Inflammatory macrophage treated with lipopolysaccharide for 1 hour (primary cell): ENCODE measurements at regions not wholly inside any gene's neighbourhood (a gene's known extent, or its start where the extent isn't known, plus 50 kb on each side); places are given as distances from the start of the nearest gene placed in this dataset.
A peak's percentile ranks its signal among the peaks of the same experiment; 100 is the strongest.
"Not testable (repeated sequence)": the region's sequence is repeated elsewhere in the genome, so short reads cannot be mapped to it uniquely, and the experiment has no call there.

Experiments
- DNase-seq, 2 donors: peaks; one replicate each; pipeline ENCODE4 v3.0.0-alpha.2; 2020 to 2022

DNA sequence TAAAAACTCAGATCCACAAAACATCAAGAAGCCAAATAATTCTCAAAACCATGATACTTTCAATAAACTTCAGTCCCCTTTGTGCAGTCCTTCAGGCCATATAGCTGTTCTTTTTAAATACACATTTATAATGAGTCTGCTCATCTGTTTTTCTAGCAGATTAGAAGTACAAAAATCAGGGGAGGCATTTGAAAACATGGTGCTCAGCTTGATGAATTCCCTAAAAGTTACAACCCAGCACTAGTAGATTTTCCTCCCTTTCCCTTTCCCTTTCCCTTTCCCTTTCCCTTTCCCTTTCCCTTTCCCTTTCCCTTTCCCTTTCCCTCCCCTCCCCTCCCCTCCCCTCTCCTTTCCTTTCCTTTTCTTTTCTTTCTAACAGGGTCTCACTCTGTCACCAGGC, 884.6 kb upstream of the AMELY start:
- no peak for DNase-seq

DNA sequence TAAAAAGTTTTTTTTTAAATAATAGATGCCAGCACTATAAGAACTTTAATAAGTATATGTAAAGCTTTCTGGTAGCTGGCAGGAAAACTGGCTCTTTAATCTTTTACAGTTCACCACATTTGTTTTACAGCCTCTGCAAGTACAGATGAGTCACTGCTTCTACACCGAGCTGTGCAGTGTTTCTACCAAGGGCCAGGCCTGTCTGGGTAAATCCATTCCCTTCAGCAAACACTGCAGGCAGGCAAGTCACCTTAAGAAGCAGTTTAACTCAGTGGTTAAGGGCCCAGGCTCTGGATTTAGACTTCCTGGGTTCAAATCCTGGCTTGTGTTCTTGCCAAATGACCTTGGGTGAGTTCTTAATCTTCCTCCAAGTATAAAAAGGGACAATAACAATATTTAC, 882.9 kb upstream of the AMELY start:
- DNase-seq: no peak

DNA sequence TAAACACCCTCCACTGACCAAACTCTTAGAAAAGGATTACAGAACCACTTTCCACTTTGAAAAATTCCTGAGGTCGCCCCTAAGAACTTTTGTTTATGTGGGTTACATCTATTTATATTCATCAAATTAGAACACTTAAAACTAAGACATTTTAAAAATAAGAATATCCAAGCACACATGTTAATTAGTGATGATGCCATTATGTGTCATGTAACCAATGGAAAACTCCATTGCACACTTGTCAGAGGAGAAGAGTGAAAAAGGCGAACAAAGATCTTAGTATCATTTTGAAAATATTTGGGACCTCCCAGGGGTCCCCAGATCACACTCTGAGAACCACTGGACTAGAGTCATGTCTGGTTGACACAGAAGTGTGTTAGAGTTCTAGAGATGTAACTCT, 882.4 kb upstream of the AMELY start:
- DNase-seq: no peak

DNA sequence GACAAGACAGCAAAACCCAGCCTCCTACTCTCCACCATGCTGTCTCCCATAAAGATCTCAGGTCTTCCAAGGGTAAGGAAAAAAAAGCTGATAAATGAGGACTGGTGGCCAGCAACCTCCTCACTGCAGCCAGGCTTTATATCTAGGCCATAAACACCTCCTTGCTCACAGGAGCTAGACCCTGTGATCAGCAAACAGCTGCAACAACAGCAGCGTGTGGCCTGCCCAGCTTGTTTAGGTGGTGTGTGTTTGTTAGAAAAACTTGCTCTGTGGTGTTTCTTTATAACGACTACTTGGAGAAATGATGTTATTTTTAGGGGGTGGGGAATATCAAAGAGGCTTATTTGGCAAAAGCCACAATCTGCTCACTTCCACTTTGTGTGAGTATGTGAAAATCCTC, 880.9 kb upstream of the AMELY start:
- DNase-seq: no peak

DNA sequence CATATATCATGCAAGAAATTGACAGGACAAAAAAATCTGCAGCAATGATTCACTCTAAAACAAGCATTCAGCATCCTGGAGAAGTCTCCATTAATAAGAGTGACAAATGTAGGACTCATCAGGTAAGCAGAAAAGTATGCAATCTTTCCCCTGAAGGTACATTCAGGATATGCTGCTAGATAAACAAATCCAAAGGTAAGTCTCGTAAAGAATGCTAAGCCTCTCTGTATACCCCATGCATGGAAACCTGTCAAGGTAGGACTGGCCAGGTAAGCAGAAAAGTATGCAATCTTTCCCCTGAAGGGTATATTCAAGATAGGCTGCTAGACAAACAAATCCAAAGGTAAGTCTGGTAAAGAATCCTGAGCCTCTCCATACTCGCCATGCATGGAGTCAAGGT, 869.9 kb upstream of the AMELY start:
- no peak for DNase-seq

DNA sequence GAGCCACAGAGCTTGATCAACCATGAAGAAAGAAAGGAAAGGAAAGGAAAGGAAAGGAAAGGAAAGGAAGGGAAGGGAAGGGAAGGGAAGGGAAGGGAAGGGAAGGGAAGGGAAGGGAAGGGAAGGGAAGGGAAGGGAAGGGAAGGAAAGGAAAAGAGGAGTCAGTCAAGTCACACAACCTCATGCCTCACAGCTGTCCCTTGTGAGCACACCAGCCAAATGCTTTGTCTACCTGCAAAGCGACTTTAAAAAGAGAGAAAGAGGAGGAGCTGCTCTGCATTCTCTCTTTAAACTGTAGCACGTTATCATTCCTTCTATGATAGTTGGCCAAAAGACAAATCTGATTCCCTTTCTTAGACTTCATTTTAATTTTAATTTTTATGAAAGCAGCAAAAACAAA, 863.9 kb upstream of the AMELY start:
- DNase-seq: not testable (repeated sequence)

DNA sequence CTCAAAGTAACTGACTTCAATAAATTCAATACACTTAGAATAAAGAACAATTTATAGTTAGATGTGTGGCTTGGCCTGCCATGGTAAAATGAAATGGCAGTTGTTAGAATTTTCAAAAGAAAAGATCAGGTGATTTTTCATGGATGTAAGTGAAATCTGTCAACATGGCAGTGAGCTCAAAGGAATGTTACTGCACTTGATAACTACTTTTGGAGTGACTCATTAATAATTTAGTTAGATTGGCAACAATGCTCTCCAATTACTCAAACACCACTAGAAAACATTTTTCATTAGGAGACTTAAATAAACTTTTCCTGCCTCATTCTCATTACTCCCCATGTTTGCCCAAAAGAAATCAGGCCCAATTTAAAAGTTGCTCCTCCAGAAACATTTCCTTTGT, 860.2 kb upstream of the AMELY start:
- DNase-seq: no peak

DNA sequence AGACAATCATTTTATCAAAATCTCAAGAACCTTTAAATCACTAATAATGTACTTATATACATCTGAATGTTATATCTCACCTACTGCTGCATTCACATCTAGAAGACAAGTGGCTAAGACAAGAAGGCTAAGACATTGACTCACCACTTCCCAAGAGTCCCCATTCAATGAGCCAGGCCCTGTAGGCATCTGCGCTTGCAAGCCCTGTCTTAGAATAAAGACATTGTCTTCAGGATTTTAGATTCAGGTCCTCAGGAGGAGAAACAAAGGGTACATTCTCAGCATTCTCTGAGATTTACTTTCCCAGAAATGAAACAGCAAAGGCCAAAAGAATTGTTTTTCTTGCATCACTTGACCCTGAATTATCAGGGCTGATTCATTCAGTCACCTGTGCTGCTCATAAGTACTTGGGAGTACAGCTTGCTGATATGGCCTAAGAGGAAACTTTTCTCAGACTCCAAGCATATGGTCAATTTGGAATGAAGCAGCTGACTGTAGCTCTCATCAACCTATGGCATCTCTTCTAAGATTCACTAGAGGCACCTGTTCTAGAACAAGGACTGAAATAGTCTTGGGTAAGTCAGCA, 858.3 kb upstream of the AMELY start:
- no peak for DNase-seq

DNA sequence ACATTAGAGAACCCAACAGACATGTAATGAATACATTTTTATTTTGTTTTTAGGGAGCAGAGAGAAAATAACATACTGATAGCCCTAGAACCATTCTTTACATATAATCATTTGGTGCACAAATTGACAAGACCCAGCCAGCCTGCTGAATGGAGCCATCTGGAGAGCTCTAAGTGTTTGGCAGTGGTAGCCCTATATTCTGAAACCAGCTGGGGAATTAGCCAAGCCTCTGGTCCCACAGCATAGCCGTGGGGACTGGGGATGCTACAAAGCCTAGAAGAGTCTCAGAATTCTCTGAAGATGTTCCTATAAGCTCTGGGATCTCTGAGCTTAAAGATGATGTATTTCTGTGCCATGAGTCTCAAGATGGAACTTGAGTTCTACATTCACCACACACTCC, 857.3 kb upstream of the AMELY start:
- DNase-seq: no peak

DNA sequence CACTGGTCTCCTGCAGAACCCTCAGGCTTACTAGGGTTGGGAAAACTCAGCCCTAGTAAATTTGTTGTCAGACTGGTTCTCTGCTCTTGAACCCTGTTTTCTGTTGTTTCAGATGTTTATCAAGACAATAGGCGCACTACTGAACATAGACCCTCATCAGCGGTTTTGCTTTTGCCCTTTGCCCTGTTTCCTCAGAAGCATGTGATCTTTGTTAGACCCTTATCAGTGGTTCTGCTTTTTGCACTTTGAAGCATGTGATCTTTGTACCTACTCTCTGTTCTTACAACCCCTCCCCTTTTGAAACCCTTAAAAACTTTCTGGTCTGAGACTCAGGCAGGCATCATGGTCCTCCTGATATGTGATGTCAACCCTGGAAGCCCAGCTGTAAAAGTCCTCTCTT, 842.2 kb upstream of the AMELY start:
- no peak for DNase-seq

DNA sequence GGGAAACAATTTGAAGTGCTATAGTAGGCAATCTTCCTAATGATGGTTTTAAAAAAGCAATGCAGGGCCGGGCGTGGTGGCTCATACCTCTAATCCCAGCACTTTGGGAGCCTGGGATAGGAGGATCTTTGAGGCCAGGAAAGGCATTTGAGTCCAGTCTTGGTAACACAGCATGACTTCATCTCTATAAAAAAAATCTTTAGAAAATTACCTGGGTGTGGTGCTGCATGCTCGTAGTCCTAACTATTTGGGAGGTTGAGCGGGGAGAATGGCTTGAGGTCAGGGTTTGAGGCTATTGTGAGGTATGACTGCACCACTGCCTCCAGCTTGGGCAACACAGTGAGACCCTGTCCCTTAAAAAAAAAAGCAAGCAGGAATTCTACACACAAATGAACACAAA, 835.2 kb upstream of the AMELY start:
- no peak for DNase-seq

DNA sequence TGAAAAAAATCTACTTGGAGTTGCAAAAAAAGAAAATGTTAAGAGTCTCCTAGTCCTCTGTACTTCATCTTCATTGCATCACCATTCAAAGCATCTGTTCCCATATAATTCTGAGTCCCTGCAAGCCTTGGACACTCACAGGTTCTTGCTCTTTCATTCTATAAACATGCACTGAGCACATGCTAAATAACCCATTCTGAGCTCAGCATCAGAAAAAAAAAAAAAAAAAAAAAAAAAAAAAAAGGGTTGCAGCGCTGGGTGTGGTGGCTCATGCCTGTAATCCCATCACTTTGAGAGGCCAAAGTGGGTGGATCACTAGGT, 834.0 kb upstream of the AMELY start:
- no peak for DNase-seq

DNA sequence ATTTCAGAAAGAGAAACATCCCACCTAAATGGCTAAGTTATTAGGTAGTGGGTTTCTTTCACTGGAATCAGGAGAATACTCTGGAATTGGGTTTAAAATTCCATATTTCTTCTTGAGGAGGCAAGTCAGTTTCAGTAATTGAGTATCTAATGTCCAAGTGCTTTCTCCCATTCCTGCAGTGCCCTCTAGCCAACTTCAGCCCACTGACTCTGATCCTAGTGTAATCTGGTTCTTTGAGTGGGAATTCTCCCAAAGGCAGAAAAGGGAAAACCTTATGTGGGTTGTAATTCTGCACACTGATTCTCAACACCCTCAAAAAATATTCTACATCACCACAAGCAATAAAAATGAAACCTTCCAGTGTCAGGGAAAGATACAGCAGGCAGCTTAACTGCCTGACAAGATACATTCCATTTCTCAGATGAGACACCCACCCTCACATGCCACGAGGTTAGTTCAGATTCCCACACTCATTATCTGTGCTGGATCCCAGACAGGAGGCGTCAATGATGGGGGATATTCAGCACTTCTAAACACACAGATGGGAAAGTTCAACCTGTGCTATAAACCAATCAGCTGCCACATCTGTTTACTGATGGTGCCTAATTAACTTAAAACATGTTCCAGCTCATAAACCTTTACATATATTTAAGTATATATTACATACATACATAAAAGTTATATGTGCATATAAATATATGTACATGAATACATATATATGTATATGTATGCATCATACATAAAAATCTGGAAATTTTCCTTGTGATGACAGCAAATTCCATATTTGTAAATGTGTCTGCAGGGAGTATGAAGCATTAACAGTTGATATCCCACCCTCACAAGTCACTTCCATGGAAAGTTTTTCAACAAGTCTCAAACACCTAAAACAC, 833.4 kb upstream of the AMELY start:
- no peak for DNase-seq

DNA sequence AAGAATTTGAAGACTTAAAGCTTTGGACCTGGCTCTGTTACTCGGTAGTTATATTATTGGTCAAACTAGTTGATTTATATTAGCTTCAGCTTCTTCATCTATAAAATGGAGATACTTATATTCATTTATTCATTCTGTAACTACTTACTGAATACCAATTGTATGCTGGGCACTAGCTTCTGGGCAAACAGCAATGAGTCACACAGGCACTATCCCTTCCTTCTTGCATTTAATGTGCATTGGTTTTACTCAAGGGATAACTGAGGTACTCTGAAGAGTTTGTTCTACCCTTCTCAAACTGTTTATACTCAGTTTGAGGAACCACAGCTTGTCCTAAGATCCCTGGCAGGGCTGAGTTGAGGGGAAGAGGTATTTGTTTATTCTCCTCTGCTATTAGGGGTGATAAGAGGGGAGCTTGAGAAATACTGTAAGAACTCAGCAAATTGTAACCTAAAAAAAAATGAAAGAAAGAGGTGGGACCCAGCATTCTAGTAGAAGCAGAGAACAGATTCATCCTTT, 825.4 kb upstream of the AMELY start:
- DNase-seq: no peak

DNA sequence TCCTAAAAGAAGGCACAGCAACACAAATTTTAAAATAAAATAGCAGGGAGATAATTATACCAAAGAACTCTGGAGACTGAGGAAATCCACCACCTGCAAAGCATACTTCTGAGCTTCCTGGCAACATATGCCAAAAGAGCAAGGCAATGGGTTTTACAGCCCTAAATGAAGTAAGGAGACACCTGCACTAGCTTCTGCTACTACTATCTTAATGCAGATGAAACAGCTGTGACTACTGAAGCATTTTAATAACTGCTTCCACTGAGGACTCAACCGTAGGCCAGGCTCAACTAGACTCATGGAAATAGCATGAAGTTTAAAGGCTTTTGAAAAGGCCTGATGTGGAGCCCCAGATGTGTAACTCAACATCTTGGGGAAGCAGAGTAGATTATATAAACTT, 820.1 kb upstream of the AMELY start:
- no peak for DNase-seq

DNA sequence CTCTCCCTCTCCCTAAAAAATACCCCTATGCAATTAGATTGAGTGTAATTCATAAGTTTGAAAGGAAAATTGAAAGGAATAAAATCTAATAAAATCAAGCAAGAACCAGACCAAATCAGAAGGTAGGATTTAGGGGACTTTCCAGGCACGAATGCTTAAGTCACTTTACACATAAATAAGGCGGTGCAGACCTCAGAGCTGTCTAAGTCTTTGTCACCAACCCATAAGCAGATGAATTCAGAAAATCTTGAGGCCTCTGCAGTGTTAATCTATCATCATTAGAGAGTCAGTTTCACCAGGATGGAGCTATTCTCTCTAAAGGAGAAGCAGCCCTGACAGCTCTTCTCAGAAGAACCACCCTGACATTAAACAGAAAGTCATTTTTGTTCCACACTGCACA, 819.1 kb upstream of the AMELY start:
- peak in 1 of 2 donors; percentile 9 for DNase-seq

DNA sequence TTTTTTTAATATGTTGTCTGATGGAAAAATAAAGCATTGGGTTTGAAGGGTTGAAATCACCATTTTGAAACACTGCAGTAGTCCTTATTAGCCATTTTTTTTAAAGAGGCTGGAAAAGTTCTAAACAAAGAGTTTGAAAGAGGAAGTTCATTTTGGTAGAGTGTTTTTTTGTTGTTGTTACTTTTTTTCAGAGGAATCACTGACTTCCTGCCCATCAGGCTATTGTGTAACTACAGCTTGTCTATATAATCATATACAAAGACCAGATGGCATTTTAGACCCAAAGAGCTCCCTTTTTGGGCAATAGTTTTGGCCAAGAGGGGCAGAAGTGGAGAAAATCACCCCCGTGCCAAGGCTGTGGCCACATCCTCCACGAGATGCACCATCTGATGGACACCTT, 818.5 kb upstream of the AMELY start:
- DNase-seq: peak; percentile 12 to 42

DNA sequence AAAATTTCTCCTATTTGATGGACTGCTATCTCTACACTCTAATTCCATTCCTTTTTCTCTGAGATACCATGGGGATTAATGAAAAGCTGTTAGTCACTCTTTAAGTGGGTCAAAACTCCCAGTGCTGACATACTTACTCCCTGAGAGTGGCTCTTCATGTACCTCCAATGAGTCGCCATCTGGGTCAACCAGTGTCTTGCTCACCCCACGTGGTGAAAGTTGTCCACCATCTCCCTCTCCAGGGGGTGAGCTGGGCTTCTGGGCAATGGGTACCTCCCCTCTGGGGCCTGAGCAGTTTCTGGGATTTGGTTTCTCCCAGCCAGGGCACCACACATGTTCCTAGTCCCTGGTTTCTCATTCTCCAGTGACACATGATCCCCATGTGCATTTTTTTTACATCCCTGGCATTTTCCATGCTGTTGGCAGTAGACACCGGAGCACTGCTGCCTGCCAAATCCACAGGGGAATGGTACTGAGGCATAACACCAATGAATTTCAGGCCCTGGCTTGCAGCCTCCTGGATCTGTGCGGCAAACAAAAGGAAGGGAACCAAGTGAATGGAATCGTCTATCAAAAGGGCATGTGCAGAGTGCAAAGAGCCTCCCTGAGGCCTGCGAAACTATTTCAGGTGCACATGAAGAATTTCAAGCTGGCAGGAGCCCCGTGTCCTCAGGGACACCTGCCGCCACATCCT, 817.9 kb upstream of the AMELY start:
- peak in 1 of 2 donors; percentile 25 for DNase-seq

DNA sequence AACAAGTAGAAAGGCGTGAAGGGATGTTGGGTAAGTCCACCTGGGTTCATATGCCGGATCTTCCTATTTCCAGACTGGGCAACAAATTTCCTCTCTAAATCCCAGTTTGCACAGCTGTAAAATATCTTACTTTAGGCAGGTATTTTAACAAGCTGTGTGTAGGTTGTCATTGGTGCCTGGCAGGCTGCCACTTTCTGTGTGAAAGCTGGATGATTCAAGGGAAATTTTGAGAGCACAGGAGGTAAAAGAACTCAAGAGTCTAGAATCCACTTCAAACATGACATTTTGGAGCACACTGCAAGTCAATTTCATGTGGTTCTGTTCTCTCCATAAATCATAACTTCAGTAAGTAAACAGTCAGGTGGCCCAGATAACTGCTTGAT, 817.4 kb upstream of the AMELY start:
- DNase-seq: peak in 1 of 2 donors; percentile 26

DNA sequence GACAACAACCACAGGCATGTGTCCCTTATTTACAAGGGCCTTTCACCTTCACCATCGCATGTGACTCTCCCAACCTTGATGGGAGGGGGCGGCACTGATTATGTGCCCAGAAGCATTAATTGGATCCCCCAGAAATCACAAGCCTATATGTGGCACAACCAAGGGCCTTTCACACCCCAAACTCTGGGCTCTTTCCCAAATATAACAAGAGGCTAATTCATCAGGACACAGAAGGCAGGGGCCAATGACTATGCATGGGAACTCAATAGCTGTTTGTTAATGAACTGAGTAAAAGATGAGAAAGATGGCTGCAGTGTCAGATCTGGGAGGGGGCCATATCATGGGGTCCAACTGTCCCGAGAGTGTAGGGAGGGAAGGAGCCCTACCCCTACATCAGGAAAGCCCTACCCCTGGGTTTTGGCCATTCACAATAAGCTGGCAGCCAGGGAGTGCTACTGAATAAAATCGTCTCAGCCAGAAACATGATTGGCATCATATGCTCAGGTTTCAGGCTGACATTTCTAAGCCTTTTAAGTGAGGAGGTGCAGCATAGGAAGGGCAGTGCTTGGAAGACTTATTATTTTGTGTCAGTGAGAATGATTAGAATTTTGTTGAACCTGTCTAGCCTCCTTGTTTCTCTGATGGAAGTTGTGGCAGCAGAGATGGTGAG, 814.4 kb upstream of the AMELY start:
- DNase-seq: no peak

DNA sequence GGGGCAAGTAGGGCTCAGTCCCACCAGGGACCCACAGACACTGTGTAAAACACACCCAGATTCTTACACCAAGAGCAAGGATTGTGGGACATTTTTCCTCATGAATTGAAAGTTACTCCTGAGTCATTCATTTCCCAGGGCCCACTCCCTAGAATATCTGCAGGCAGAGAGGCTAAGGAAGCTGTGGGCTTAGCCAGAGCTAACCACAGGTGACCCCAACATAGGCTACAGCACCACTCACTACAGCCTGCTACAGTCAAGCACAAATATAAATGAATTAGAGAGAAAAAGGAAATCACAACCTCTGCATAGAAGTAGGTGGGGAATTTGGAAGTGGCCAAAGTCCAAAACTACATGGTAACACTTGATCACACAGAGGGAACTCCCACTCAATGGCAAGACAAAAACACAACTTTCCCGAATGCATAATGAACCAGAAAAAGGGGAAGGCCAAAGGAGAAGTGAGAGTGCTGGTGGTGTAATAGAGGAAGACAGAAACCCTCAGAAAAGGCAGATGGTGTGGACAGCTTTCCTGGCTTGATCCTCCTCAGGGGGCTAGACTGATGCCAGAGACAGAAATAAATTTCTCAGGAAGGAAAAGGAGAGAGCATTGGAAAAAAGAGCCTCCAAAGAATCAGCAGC, 812.6 kb upstream of the AMELY start:
- DNase-seq: peak; percentile 80 to 90

DNA sequence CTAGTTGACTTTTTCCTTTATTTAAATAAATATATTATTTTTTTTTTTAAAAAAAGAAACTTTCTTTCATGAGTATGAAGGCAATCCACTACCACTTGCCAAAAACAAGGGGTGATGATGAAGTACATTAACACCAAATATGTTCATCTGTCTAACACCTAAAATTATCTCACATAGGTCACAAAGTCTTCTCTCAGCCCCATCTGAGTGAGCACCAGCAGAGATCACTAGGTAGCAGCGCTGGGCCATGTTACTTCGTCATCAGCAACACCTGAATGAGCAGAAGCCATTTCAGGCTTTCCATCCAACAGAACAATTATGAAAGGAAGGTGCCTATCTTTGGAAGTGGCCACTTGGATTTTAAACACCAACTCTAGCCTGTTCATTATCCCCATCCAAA, 811.6 kb upstream of the AMELY start:
- no peak for DNase-seq

DNA sequence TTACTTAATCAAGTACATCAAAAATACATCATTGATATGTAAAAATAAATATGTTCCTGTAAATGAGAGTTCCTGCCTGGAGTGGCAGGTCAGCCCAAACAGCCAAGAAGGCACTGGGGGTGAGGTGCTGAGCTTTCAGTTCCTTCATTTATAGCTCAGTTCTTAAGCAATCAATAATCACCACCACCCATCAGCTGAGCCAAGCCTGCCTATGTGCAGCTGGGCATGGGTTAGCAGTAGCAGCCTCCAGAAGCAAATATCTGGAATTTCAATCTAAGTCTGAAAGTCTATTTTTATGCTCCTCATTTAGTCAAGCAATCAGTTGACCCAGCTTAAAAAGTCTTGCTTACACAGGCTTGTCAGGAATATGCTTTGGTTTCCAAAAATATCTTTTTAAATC, 811.0 kb upstream of the AMELY start:
- DNase-seq: peak; percentile 46 to 73
